ENCODE measurements at regions not wholly inside any gene's neighbourhood (a gene's known extent, or its start where the extent isn't known, plus 50 kb on each side); places are given as distances from the start of the nearest gene placed in this dataset.
A peak's percentile ranks its signal among the peaks of the same experiment; 100 is the strongest.
"Not testable (repeated sequence)": the region's sequence is repeated elsewhere in the genome, so short reads cannot be mapped to it uniquely, and the experiment has no call there.

GRCh38 chr11:45382133-45382878, 96.2 kb upstream of the SYT13 start:
- no peak for DNase-seq

GRCh38 chr11:45379162-45379863, 93.2 kb upstream of the SYT13 start:
- DNase-seq: no peak

GRCh38 chr11:45378516-45378915, 92.4 kb upstream of the SYT13 start:
- no peak for DNase-seq

- no peak for DNase-seq
Observed at GRCh38 chr11:45374653-45375059, 88.5 kb upstream of the SYT13 start.

GRCh38 chr11:45374130-45374529, 88.0 kb upstream of the SYT13 start:
- no peak for DNase-seq

GRCh38 chr11:45373506-45374035, 87.4 kb upstream of the SYT13 start:
- DNase-seq: no peak

- not testable (repeated sequence) for DNase-seq
Observed at GRCh38 chr11:45372414-45372813, 86.3 kb upstream of the SYT13 start.

- DNase-seq: peak; percentile 69 to 71
Observed at GRCh38 chr11:45371251-45372115, 85.3 kb upstream of the SYT13 start.

GRCh38 chr11:45369313-45369712, 83.2 kb upstream of the SYT13 start:
- no peak for DNase-seq

GRCh38 chr11:45368697-45369096, 82.6 kb upstream of the SYT13 start:
- DNase-seq: no peak

GRCh38 chr11:45366619-45367190, 80.6 kb upstream of the SYT13 start:
- DNase-seq: no peak

GRCh38 chr11:45365961-45366618, 79.9 kb upstream of the SYT13 start:
- no peak for DNase-seq

GRCh38 chr11:45362636-45363035, 76.5 kb upstream of the SYT13 start:
- DNase-seq: no peak

GRCh38 chr11:45361551-45361950, 75.4 kb upstream of the SYT13 start:
- no peak for DNase-seq

GRCh38 chr11:45355706-45356041, 69.5 kb upstream of the SYT13 start:
- no peak for DNase-seq

- DNase-seq: peak; percentile 83 to 85
Observed at GRCh38 chr11:45354976-45355705, 69.0 kb upstream of the SYT13 start.

GRCh38 chr11:45348729-45349128, 62.6 kb upstream of the SYT13 start:
- no peak for DNase-seq

- DNase-seq: no peak
Observed at GRCh38 chr11:45347348-45348082, 61.4 kb upstream of the SYT13 start.

- DNase-seq: no peak
Observed at GRCh38 chr11:45345491-45345890, 59.4 kb upstream of the SYT13 start.

- no peak for DNase-seq
Observed at GRCh38 chr11:45344028-45344427, 57.9 kb upstream of the SYT13 start.

- DNase-seq: no peak
Observed at GRCh38 chr11:45343444-45343843, 57.3 kb upstream of the SYT13 start.
